Neural progenitor cell (in vitro differentiated cells): ENCODE measurements at regions not wholly inside any gene's neighbourhood (a gene's known extent, or its start where the extent isn't known, plus 50 kb on each side); places are given as distances from the start of the nearest gene placed in this dataset.

Experiments
- CTCF ChIP-seq: fragments of 200-600 bp; sonication (generic); IDR thresholded peaks from 2 replicates; pipeline ENCODE4 v1.5.1; 2017; ENCODE audit warnings: antibody characterized with exemption, mild to moderate bottlenecking
- EZH2 ChIP-seq: fragments of 200-600 bp; sonication (generic); IDR thresholded peaks from 2 replicates; pipeline ENCODE4 v1.6.1; 2017; ENCODE audit warnings: antibody characterized with exemption, mild to moderate bottlenecking, moderate library complexity

GRCh38 chr4:12242354-12242753 lies 813.7 kb upstream of the HS3ST1 start:
- TF ChIP-seq EZH2 (no peak), CTCF (no peak)
